ENCODE measurements at regions not wholly inside any gene's neighbourhood (a gene's known extent, or its start where the extent isn't known, plus 50 kb on each side); places are given as distances from the start of the nearest gene placed in this dataset.

- TF ChIP-seq CTCF (IDR thresholded peaks at IDR 0.05), result no peak
- TF ChIP-seq POLR2A (IDR thresholded peaks at IDR 0.05), result no peak
These were observed 70.2 kb upstream of the NAV2 start for GRCh38 chr11:19642185-19643158.
